Glutamatergic neuron (in vitro differentiated cells): ENCODE measurements at regions not wholly inside any gene's neighbourhood (a gene's known extent, or its start where the extent isn't known, plus 50 kb on each side); places are given as distances from the start of the nearest gene placed in this dataset.

ENCODE experiments used
- DNase-seq: peaks from one replicate; pipeline ENCODE4 v3.0.0; 2022
- H3K27ac Mint-ChIP-seq: one replicate; pipeline ENCODE4 v1.8.0; 2020; ENCODE audit warnings: mild to moderate bottlenecking, mixed read lengths, inconsistent platforms; ENCODE audit not compliant: unreplicated experiment
- H3K27me3 Mint-ChIP-seq: one replicate; pipeline ENCODE4 v1.8.0; 2020; ENCODE audit warnings: mild to moderate bottlenecking, moderate library complexity, mixed read lengths, inconsistent platforms; ENCODE audit not compliant: unreplicated experiment
- H3K36me3 Mint-ChIP-seq: one replicate; pipeline ENCODE4 v1.8.0; 2020; ENCODE audit warnings: mild to moderate bottlenecking, mixed read lengths, inconsistent platforms; ENCODE audit not compliant: unreplicated experiment
- H3K4me1 Mint-ChIP-seq: one replicate; pipeline ENCODE4 v1.8.0; 2020; ENCODE audit warnings: mild to moderate bottlenecking, low read depth, mixed read lengths, inconsistent platforms; ENCODE audit not compliant: unreplicated experiment
- H3K4me3 Mint-ChIP-seq: one replicate; pipeline ENCODE4 v1.8.0; 2020; ENCODE audit warnings: mild to moderate bottlenecking, mixed read lengths, inconsistent platforms; ENCODE audit not compliant: unreplicated experiment
- H3K9me3 Mint-ChIP-seq: one replicate; pipeline ENCODE4 v1.8.0; 2020; ENCODE audit warnings: mild to moderate bottlenecking, moderate library complexity, mixed read lengths, inconsistent platforms; ENCODE audit not compliant: unreplicated experiment
- CTCF ChIP-seq: fragments of 200-600 bp; sonication (generic); IDR thresholded peaks from one replicate; pipeline ENCODE4 v1.5.0; 2021; ENCODE audit not compliant: partially characterized antibody, unreplicated experiment

GRCh38 chr3:59374818-59375211, 325.0 kb upstream of the CFAP20DC start:
- peaks cover 3% of the 10 kb centered on the region for H3K27me3 Mint-ChIP-seq
- DNase-seq, result no peak
- no peak overlapping the region for H3K27ac Mint-ChIP-seq
- no peaks in the 10 kb centered on the region for H3K36me3 Mint-ChIP-seq
- H3K4me3 Mint-ChIP-seq, result no peak overlapping the region
- H3K4me1 Mint-ChIP-seq, result peaks cover 3% of the 10 kb centered on the region
- TF ChIP-seq CTCF, result no peak
- peaks cover 2% of the 10 kb centered on the region for H3K9me3 Mint-ChIP-seq

GRCh38 chr3:59374091-59374817, 324.4 kb upstream of the CFAP20DC start:
- H3K9me3 Mint-ChIP-seq, result peaks cover 2% of the 10 kb centered on the region
- H3K27ac Mint-ChIP-seq, result no peak overlapping the region
- H3K36me3 Mint-ChIP-seq, result no peaks in the 10 kb centered on the region
- H3K27me3 Mint-ChIP-seq, result peaks cover 3% of the 10 kb centered on the region
- no peak for TF ChIP-seq CTCF
- H3K4me1 Mint-ChIP-seq, result peaks cover 3% of the 10 kb centered on the region
- DNase-seq, result no peak
- H3K4me3 Mint-ChIP-seq, result no peak overlapping the region

- Mint-ChIP-seq H3K36me3 (no peaks in the 10 kb centered on the region), H3K4me1 (peaks cover 10% of the 10 kb centered on the region), H3K27me3 (peaks cover 3% of the 10 kb centered on the region), H3K27ac (no peak overlapping the region), H3K4me3 (no peak overlapping the region), H3K9me3 (no peaks in the 10 kb centered on the region)
- DNase-seq, result no peak
- TF ChIP-seq CTCF, result no peak
Measured at GRCh38 chr3:59372346-59372745, 322.5 kb upstream of the CFAP20DC start.

GRCh38 chr3:59368900-59369675, 319.3 kb upstream of the CFAP20DC start:
- DNase-seq, result no peak
- no peaks in the 10 kb centered on the region for H3K36me3 Mint-ChIP-seq
- H3K9me3 Mint-ChIP-seq, result no peaks in the 10 kb centered on the region
- no peak overlapping the region for H3K27ac Mint-ChIP-seq
- H3K27me3 Mint-ChIP-seq, result no peaks in the 10 kb centered on the region
- peaks cover 7% of the 10 kb centered on the region for H3K4me1 Mint-ChIP-seq
- TF ChIP-seq CTCF, result no peak
- H3K4me3 Mint-ChIP-seq, result no peak overlapping the region

- no peaks in the 10 kb centered on the region for H3K36me3 Mint-ChIP-seq
- no peak for DNase-seq
Measured at GRCh38 chr3:59367150-59367549, 317.3 kb upstream of the CFAP20DC start.

More at GRCh38 chr3:59367150-59367549, 317.3 kb upstream of the CFAP20DC start:
- H3K27ac Mint-ChIP-seq, result no peak overlapping the region
- no peak overlapping the region for H3K4me3 Mint-ChIP-seq
- no peak for TF ChIP-seq CTCF
- H3K9me3 Mint-ChIP-seq, result no peaks in the 10 kb centered on the region
- peaks cover 7% of the 10 kb centered on the region for H3K4me1 Mint-ChIP-seq
- H3K27me3 Mint-ChIP-seq, result no peaks in the 10 kb centered on the region
